HG03045 (cell line): ENCODE measurements at regions not wholly inside any gene's neighbourhood (a gene's known extent, or its start where the extent isn't known, plus 50 kb on each side); places are given as distances from the start of the nearest gene placed in this dataset.

Experiments
- ATAC-seq: cut with Tn5 transposase; IDR thresholded peaks from one replicate; pipeline ENCODE4 v1.9.1; 2021; ENCODE audit warnings: mild to moderate bottlenecking, moderate library complexity; ENCODE audit not compliant: unreplicated experiment

GRCh38 chr9:626596-626995, 214.9 kb upstream of the DMRT1 start:
- ATAC-seq = peak; percentile 40

GRCh38 chr9:627336-627970, 214.0 kb upstream of the DMRT1 start:
- ATAC-seq = no peak

DNA sequence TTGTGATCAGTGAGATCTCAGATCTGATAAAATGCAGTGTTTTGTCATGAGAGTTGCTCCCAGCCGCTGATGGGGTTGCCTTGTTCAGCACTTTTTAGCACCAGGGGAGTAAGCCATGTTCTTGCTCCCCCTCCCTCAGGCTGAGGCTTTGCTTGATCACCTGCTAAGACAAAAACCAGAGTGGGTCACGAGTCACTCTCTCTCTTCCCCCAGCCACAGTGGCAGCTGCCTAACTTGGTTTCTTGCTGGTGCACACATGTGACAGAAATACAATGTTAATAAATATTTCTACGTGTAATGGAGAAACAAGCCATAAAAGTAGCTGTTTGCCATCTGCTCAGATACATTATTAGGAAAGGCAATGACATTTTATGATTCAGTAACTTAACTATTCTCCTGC, 212.4 kb upstream of the DMRT1 start:
- ATAC-seq = no peak

DNA sequence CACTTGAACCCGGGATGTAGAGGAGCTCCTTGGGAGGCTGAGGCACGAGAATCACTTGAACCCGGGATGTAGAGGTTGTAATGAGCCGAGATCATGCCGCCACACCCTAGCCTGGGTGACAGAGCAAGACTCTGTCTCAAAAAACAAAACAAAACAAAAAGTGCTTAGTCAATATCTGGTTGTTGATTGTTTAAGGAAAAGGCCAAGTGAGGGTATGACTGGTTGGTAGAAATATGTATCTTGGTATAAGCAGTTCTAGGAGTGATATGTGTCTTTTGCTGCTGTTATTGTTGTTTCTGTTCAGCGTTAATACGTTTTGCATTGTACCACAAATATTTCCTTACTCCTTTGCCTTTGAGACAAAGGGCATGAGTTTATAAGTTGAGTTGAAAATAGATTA, 210.7 kb upstream of the DMRT1 start:
- no peak for ATAC-seq

- no peak for ATAC-seq
These were observed 209.9 kb upstream of the DMRT1 start for GRCh38 chr9:631596-631995.

- ATAC-seq = no peak
These were observed 208.0 kb upstream of the DMRT1 start for GRCh38 chr9:633461-633860.

DNA sequence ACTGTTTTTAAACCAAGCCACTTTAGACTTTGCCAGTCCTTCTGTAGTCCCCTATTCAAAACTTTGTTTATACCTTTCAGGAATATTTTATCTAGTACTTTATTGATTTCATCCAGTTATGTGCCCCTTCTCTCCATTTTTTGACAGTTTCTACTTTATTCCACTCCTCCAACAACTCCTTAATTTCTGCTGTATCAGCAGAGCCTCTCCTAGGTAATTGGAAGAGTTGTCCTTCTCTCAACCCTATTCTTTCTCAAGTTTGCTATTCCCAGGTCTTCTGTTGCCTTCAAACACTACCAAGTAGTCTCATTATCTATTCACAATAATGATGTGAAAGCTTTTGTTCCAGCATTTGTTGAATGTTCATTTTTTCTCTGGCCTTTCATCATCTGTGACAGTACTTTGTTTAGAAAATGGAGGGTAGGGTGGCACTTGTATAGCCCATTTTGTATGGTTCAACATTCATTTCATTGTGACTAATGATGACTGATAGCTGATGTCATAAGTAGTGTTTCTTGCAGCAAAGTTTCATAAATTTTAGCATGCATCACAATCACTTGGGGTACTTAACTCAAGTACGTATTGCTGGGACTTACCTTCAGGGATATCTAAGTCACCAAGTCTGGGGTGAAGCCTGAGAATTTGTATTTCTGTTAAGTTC, 204.4 kb upstream of the DMRT1 start:
- ATAC-seq = no peak

DNA sequence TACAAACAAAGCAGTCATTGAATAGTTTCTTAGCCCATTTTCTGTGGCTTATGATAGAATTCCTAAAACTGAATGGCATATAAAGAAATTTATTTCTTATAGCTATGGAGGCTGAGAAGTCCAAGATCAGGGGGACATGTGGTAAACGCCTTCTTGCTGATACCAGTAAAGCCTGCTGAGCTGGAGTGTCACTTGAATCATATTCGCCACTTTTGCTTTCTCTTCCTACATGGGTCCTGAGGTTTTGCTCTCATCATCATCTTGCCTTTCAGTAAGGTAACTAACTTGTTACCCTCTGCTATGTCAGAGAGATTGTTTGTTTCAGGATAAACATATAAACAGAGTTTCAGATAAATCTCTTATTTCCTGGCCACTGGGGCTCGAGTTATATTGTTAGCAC, 203.3 kb upstream of the DMRT1 start:
- ATAC-seq = no peak

DNA sequence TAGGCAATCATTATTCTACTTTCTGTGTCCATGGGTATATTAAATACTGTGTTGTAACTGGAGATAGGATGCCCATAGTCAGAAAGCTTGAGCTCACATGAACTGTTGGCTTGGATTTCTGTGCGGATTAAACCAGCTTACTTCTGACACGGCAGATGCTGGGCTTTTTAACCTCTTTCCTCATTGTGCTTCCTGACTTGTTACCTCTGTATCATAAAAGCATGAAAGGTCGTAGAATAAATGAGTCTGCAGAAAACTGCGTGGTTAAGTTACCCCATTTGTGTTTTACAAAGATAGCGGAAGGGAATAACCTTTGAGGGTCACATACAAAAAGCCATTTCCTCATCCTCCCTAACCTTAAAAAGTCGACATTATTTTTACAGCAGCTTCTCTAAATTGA, 199.5 kb upstream of the DMRT1 start:
- no peak for ATAC-seq

DNA sequence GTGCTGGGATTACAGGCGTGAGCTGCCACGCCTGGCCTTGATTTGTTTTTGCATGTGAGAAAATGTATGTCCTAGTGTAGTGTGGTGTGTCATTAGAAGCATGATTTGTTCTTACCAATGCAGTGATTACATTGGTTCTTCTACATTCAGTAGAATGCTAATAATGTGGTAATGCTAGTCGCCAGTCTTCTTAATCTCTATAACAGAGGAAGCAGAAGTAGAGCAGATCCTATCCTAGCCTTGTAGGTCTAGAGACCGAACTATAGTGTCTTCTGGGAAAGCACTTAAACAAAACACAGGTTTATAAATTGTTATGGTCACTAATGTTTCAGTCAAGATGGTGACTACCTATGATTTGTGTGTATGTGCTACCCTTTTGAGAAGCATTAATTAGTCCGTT, 197.5 kb upstream of the DMRT1 start:
- ATAC-seq = no peak

- ATAC-seq = no peak
These were observed 194.0 kb upstream of the DMRT1 start for GRCh38 chr9:647522-647921.

- no peak for ATAC-seq
These were observed 192.1 kb upstream of the DMRT1 start for GRCh38 chr9:649128-650074.

GRCh38 chr9:650362-650761, 191.1 kb upstream of the DMRT1 start:
- no peak for ATAC-seq

- no peak for ATAC-seq
These were observed 190.1 kb upstream of the DMRT1 start for GRCh38 chr9:651371-651770.

DNA sequence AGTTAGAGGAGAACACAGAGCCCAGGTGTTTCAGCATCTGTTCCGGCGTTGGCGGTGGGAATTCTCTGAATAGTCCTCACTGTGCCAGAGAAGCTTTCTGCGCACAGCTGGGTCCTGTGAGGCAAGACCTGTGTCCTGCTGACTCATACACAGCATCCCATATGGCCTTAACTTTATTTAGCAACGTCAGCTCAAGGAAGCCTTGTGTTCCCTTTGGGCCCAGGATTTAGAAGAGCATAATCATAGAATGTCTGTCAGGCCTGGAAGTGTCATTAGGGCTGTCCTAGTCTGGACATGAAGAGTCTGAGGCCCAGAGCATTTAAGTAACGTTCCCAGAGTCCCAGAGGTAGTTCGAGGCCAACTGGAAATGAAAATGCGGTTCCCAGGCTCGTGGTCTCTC, 188.6 kb upstream of the DMRT1 start:
- ATAC-seq = no peak

DNA sequence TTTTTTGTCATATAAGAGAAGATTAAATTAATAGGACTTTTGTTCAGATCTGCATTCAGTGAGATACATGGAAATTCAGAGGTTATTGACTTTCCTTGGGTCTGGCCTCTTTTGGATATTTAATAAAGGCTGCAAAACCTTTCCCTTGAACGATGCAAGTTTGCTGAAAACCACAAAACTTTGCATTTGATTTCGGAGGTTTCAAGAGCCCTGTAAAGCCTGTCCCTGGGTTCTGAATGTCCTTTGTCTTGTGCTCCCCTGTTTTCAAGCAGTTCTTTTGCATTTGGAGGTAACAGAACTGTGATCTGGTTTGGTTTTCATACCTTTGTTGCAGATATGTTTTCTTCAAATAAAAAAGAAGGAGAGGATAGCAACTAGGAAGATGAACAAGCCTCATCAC, 188.1 kb upstream of the DMRT1 start:
- no peak for ATAC-seq

- no peak for ATAC-seq
These were observed 187.6 kb upstream of the DMRT1 start for GRCh38 chr9:653856-654387.

DNA sequence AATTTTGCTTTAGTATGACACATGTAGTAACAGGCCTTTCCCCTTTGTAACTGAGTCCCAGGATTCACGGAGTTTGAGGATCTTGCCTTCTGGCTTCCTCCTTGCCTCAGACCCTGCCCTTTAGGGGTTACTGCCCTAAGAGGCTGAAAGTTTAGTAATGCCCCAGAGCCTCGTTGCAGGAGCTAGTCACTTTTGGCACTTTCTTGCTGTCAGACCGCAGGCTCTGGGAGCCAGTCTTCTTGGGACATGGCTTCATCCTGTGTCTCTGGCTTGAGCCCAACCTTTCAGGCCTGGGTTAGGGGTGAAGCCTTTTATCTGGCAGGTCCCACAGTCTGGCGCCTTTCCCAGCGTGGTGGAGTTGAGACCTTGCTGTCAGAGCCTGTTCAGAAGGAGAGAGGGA, 185.6 kb upstream of the DMRT1 start:
- no peak for ATAC-seq

DNA sequence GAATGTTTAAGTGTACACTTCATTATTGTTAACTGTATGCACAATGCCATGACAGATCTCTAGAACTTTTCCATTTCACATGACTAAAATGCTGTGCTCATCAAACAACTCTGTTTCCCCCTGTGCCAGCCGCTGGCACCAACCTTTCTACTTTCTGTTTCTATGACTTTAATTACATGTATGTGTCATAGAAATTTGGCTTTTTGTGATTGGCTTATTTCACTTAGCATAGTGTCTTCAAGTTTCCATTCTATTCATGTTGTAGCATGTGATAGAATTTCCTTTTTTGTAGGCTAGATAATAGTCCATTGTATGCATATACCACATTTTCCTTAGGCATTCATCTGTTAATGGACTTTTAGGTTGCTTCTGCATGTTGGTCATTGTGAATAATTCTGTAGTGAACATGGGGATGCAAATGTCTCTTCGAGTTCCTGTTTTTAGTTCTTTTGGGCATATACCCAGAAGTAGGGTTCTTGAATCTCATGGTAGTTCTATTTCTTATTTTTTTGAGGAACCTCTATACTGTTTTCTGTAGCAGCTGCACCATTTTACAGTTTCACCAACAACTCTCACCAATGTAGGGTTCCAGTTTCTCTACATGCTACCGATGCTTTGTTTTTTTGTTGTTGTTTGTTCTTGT, 184.4 kb upstream of the DMRT1 start:
- no peak for ATAC-seq

- ATAC-seq = no peak
These were observed 182.2 kb upstream of the DMRT1 start for GRCh38 chr9:659286-659685.

DNA sequence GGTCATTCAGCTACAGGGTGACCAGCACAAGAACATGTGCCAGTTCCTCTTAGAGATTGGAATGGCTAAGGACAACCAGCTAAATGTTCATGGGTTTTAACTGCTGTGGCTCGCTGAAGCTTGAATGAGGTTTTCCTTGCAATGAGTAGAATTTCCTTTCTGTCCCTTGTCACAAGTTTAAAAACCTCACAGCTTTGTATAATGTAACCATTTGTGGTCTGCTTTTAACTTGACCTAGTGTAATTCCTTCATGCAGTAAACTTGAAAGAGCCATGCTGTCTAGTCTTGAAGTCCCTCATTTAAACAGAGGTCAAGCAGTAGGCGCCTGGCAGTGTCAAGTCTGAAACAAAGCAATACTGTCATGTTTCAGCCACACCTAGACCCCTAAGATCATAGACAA, 181.3 kb upstream of the DMRT1 start:
- ATAC-seq = no peak
